CD14-positive monocyte (primary cell): ENCODE measurements at regions not wholly inside any gene's neighbourhood (a gene's known extent, or its start where the extent isn't known, plus 50 kb on each side); places are given as distances from the start of the nearest gene placed in this dataset.

Experiments used
- DNase-seq, 3 donors: peaks; one replicate each; pipeline ENCODE4 v3.0.0-alpha.2; 2011 to 2022
- H2AFZ ChIP-seq: 2 replicates; pipeline ENCODE4 v1.6.0; 2012; ENCODE audit warnings: mild to moderate bottlenecking, low read depth, low read length, inconsistent platforms; ENCODE audit not compliant: insufficient read depth, poor library complexity, severe bottlenecking
- H3K27ac ChIP-seq, 2 donors: 1 replicate in 1 of 2; 2 replicates in 1 of 2; pipeline ENCODE4 v1.5.1; 2012 to 2013; ENCODE audit warnings: low read length in 2 of 2, control low read depth in 1 of 2, inconsistent platforms in 1 of 2, low read depth in 1 of 2, mild to moderate bottlenecking in 1 of 2
- H3K27me3 ChIP-seq, 2 donors: one replicate each; pipeline versions ENCODE4 v1.6.0 to v1.6.1; 2011 to 2013; ENCODE audit warnings: low read length in 2 of 2; ENCODE audit not compliant: control insufficient read depth in 2 of 2, insufficient read depth in 2 of 2
- H3K36me3 ChIP-seq, 2 donors: replicated peaks in 1 of 2; 1 replicate in 1 of 2; 2 replicates in 1 of 2; pipeline versions ENCODE4 v1.5.1 to v1.6.1; 2012 to 2013; ENCODE audit warnings: low read length in 2 of 2, control low read depth in 1 of 2, inconsistent platforms in 1 of 2, mild to moderate bottlenecking in 1 of 2; ENCODE audit not compliant: insufficient read depth in 2 of 2, control insufficient read depth in 1 of 2
- H3K4me1 ChIP-seq, 2 donors: 1 replicate in 1 of 2; 2 replicates in 1 of 2; pipeline versions ENCODE4 v1.5.1 to v1.6.1; 2012 to 2013; ENCODE audit warnings: low read length in 2 of 2, control low read depth in 1 of 2, inconsistent platforms in 1 of 2, mild to moderate bottlenecking in 1 of 2, moderate library complexity in 1 of 2; ENCODE audit not compliant: insufficient read depth in 2 of 2, control insufficient read depth in 1 of 2
- H3K4me2 ChIP-seq: replicated peaks from 2 replicates; pipeline ENCODE3; 2012; ENCODE audit warnings: low read length, moderate library complexity, mild to moderate bottlenecking; ENCODE audit not compliant: poor library complexity, severe bottlenecking; ENCODE audit errors: extremely low read depth
- H3K4me3 ChIP-seq, 3 experiments: fragments of 200-600 bp in 1 of 3; sonication (generic) in 1 of 3; replicated peaks in 1 of 3; 1 replicate in 2 of 3; 2 replicates in 1 of 3; pipeline ENCODE4 v1.5.1; 2011 to 2013; ENCODE audit warnings: low read length in 3 of 3, mild to moderate bottlenecking in 3 of 3, control low read depth in 2 of 3, low read depth in 2 of 3, inconsistent platforms in 1 of 3, moderate library complexity in 1 of 3
- H3K79me2 ChIP-seq: 2 replicates; pipeline ENCODE4 v1.6.0; 2012; ENCODE audit warnings: mild to moderate bottlenecking, control low read depth, inconsistent platforms, low read length, moderate library complexity; ENCODE audit not compliant: insufficient read depth
- H3K9ac ChIP-seq: 2 replicates; pipeline ENCODE4 v1.6.0; 2017; ENCODE audit warnings: low read length, mild to moderate bottlenecking; ENCODE audit not compliant: insufficient read depth, poor library complexity, severe bottlenecking
- H3K9me3 ChIP-seq, 2 donors: replicated peaks in 1 of 2; 1 replicate in 1 of 2; 2 replicates in 1 of 2; pipeline versions ENCODE4 v1.5.1 to v1.6.1; 2012 to 2013; ENCODE audit warnings: low read length in 2 of 2, control low read depth in 1 of 2; ENCODE audit not compliant: control insufficient read depth in 1 of 2, insufficient read depth in 1 of 2
- H4K20me1 ChIP-seq: 2 replicates; pipeline ENCODE4 v1.6.0; 2012; ENCODE audit warnings: mild to moderate bottlenecking, low read length, control low read depth, moderate library complexity; ENCODE audit not compliant: insufficient read depth
- H3K27ac Mint-ChIP-seq, 7 donors: one replicate each; pipeline ENCODE4 v1.8.0; 2020; ENCODE audit warnings: mild to moderate bottlenecking in 7 of 7, mixed read lengths in 7 of 7, moderate library complexity in 6 of 7, inconsistent platforms in 2 of 7
- H3K27me3 Mint-ChIP-seq, 3 donors: one replicate each; pipeline ENCODE4 v1.8.0; 2021 to 2022; ENCODE audit warnings: low read depth in 3 of 3, mild to moderate bottlenecking in 3 of 3, mixed read lengths in 3 of 3, moderate library complexity in 3 of 3, inconsistent platforms in 1 of 3
- H3K36me3 Mint-ChIP-seq, 2 donors: one replicate each; pipeline ENCODE4 v1.8.0; 2020; ENCODE audit warnings: mixed read lengths in 2 of 2, inconsistent platforms in 1 of 2, mild to moderate bottlenecking in 1 of 2
- H3K4me1 Mint-ChIP-seq: one replicate; pipeline ENCODE4 v1.8.0; 2020; ENCODE audit warnings: mild to moderate bottlenecking, mixed read lengths
- H3K4me3 Mint-ChIP-seq, 2 donors: one replicate each; pipeline ENCODE4 v1.8.0; 2020; ENCODE audit warnings: mild to moderate bottlenecking in 2 of 2, mixed read lengths in 2 of 2, moderate library complexity in 1 of 2
- H3K9me3 Mint-ChIP-seq, 7 donors: one replicate each; pipeline ENCODE4 v1.8.0; 2020 to 2022; ENCODE audit warnings: mixed read lengths in 7 of 7, mild to moderate bottlenecking in 6 of 7, moderate library complexity in 6 of 7, inconsistent platforms in 2 of 7
- WGBS: methylation state at CpG from one replicate; pipeline ENCODE4 v1.1.5; 2013; ENCODE audit warnings: missing lambda C conversion rate; ENCODE audit not compliant: insufficient coverage; 5-methylcytosine and 5-hydroxymethylcytosine counted together
- intact Hi-C, 2 donors: fragments of 100-400 bp; cut with micrococcal nuclease; formaldehyde crosslinking; loops; one replicate each; pipeline versions ENCODE4 v1.15.0 to v1.15.1; 2023
- TF ChIP-seq, protein P1 (sequence below): fragments of 200-600 bp; IDR thresholded peaks from one replicate; pipeline ENCODE4 v1.8.0; 2022; ENCODE audit warnings: antibody characterized with exemption, mild to moderate bottlenecking

DNA sequence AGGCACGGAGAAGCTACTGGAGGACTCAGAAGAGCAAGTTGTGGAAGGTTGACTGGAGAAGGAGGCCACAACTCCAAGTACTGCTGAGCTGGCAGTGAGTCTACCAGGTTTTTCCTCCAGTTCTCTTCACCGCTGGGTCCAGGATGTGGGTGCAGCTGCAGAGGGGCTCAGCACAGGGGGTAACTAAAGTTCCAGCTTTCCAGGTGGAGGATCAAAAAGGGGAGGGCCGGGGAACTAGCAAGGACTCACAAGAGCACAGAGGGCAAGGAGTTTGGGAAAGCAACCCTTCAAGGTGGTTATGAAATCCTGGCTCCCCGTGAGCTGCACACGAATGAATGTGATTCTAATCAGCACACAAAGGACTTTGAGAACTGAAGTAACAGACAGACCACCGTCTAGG lies 194.2 kb upstream of the GMDS start:
- intact Hi-C loops: no loop called here

DNA sequence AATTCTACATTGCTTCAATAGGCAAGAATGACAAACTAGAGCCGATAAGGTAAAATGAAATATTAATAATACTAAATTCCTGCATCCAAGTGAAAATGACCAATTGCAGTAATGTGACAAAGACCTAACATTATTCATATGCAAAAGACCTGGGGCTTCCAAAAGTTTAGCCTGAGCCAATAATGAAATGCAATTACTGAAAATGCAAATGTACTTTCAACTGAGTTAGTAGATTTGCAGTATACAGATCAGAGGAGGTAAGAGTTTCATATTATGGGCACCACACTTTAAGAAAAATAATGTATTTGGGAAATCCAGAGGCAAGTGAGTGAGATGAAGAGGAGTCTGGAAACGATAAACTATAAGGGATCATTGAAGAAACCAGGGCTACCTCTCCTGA lies 193.7 kb upstream of the GMDS start:
- no peaks in the 10 kb centered on the region for H3K36me3 ChIP-seq
- peaks cover 0 to 2% (median 0%) of the 10 kb centered on the region in 7 donors for H3K9me3 Mint-ChIP-seq
- DNase-seq: no peak
- no peak overlapping the region for H3K27ac Mint-ChIP-seq
- no peak overlapping the region for H3K4me3 Mint-ChIP-seq
- H3K27me3 Mint-ChIP-seq: peaks cover 0 to 4% (median 1%) of the 10 kb centered on the region in 3 donors
- no peak overlapping the region for H2AFZ ChIP-seq
- H3K27me3 ChIP-seq: no peaks in the 10 kb centered on the region
- no peaks in the 10 kb centered on the region for H4K20me1 ChIP-seq
- H3K79me2 ChIP-seq: no peaks in the 10 kb centered on the region
- TF ChIP-seq, protein P1, sequence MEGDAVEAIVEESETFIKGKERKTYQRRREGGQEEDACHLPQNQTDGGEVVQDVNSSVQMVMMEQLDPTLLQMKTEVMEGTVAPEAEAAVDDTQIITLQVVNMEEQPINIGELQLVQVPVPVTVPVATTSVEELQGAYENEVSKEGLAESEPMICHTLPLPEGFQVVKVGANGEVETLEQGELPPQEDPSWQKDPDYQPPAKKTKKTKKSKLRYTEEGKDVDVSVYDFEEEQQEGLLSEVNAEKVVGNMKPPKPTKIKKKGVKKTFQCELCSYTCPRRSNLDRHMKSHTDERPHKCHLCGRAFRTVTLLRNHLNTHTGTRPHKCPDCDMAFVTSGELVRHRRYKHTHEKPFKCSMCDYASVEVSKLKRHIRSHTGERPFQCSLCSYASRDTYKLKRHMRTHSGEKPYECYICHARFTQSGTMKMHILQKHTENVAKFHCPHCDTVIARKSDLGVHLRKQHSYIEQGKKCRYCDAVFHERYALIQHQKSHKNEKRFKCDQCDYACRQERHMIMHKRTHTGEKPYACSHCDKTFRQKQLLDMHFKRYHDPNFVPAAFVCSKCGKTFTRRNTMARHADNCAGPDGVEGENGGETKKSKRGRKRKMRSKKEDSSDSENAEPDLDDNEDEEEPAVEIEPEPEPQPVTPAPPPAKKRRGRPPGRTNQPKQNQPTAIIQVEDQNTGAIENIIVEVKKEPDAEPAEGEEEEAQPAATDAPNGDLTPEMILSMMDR: no peak
- H3K4me3 ChIP-seq: no peak overlapping the region
- H3K4me1 Mint-ChIP-seq: no peaks in the 10 kb centered on the region
- no peak overlapping the region for H3K4me2 ChIP-seq
- no peak overlapping the region for H3K9ac ChIP-seq
- H3K36me3 Mint-ChIP-seq: no peaks in the 10 kb centered on the region
- WGBS: no CpG with 5 or more reads among the region's 2 CpGs
- H3K9me3 ChIP-seq: no peaks in the 10 kb centered on the region
- H3K4me1 ChIP-seq: no peaks in the 10 kb centered on the region
- no peak overlapping the region for H3K27ac ChIP-seq
- intact Hi-C loops: no loop called here

More for the DNA sequence above, 194.2 kb upstream of the GMDS start:
- H3K79me2 ChIP-seq: no peaks in the 10 kb centered on the region
- no peaks in the 10 kb centered on the region for H3K36me3 ChIP-seq
- no peak overlapping the region for H3K4me3 ChIP-seq
- no peak overlapping the region for H3K27ac Mint-ChIP-seq
- no peaks in the 10 kb centered on the region for H3K27me3 ChIP-seq
- no peaks in the 10 kb centered on the region for H3K4me1 ChIP-seq
- no peaks in the 10 kb centered on the region for H3K4me1 Mint-ChIP-seq
- H3K9me3 Mint-ChIP-seq: peaks cover 0 to 2% (median 0%) of the 10 kb centered on the region in 7 donors
- TF ChIP-seq, protein P1: no peak
- no peak overlapping the region for H3K27ac ChIP-seq
- H3K4me3 Mint-ChIP-seq: no peak overlapping the region
- no peaks in the 10 kb centered on the region for H4K20me1 ChIP-seq
- peaks cover 0 to 4% (median 1%) of the 10 kb centered on the region in 3 donors for H3K27me3 Mint-ChIP-seq
- H3K9me3 ChIP-seq: no peaks in the 10 kb centered on the region
- no peak overlapping the region for H3K9ac ChIP-seq
- no peak overlapping the region for H3K4me2 ChIP-seq
- no peaks in the 10 kb centered on the region for H3K36me3 Mint-ChIP-seq
- H2AFZ ChIP-seq: no peak overlapping the region
- DNase-seq: no peak
- 89% methylated on average over 6 of the region's 6 CpGs for WGBS
